ENCODE measurements at regions not wholly inside any gene's neighbourhood (a gene's known extent, or its start where the extent isn't known, plus 50 kb on each side); places are given as distances from the start of the nearest gene placed in this dataset.

DNA sequence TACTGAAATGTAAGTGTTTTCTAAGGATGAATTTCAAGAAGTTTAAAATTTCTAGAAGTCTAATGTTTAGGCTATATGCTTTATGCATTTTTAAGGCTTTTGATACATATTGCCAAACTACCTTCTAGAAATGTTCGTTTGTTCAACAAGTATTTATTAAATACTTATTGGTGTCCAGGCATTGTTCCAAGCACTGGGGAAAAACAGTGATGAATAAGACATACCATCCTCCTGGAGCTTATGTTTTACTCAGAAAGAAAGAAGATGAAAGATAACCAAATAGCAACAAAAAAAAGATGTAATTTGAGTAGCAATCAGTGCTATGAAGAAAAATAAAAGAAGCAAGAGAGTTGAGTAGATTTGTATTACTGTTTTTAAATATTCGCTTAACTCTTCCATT, 692.9 kb downstream of the SLC4A3 start:
- DNase-seq (ENCODE audit: low spot score) = no peak
- ChIA-PET POLR2A (no interaction called here), CTCF (no interaction called here)
- H3K9me3 Mint-ChIP-seq = 0 out of 2 replicates have a peak, but pooled peaks cover 5% of the 10 kb centered on the region
- H3K27me3 Mint-ChIP-seq (ENCODE audit: low read depth) = no peaks in the 10 kb centered on the region
- no peak overlapping the region for H3K4me3 Mint-ChIP-seq
- no peaks in the 10 kb centered on the region for H3K36me3 Mint-ChIP-seq
- H3K4me1 Mint-ChIP-seq = no peaks in the 10 kb centered on the region
- ATAC-seq = no peak
- no peak overlapping the region for H3K27ac Mint-ChIP-seq
- TF ChIP-seq, protein P1, sequence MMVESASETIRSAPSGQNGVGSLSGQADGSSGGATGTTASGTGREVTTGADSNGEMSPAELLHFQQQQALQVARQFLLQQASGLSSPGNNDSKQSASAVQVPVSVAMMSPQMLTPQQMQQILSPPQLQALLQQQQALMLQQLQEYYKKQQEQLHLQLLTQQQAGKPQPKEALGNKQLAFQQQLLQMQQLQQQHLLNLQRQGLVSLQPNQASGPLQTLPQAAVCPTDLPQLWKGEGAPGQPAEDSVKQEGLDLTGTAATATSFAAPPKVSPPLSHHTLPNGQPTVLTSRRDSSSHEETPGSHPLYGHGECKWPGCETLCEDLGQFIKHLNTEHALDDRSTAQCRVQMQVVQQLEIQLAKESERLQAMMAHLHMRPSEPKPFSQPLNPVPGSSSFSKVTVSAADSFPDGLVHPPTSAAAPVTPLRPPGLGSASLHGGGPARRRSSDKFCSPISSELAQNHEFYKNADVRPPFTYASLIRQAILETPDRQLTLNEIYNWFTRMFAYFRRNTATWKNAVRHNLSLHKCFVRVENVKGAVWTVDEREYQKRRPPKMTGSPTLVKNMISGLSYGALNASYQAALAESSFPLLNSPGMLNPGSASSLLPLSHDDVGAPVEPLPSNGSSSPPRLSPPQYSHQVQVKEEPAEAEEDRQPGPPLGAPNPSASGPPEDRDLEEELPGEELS (CRISPR knock-in tag; IDR thresholded peaks at IDR 0.05) = no peak
- TF ChIP-seq NFATC4 (CRISPR knock-in tag; IDR thresholded peaks at IDR 0.05) (no peak), RORB (CRISPR knock-in tag; IDR thresholded peaks at IDR 0.05) (no peak), CREM (CRISPR knock-in tag; IDR thresholded peaks at IDR 0.05) (no peak)
- TF ChIP-seq, protein P2, sequence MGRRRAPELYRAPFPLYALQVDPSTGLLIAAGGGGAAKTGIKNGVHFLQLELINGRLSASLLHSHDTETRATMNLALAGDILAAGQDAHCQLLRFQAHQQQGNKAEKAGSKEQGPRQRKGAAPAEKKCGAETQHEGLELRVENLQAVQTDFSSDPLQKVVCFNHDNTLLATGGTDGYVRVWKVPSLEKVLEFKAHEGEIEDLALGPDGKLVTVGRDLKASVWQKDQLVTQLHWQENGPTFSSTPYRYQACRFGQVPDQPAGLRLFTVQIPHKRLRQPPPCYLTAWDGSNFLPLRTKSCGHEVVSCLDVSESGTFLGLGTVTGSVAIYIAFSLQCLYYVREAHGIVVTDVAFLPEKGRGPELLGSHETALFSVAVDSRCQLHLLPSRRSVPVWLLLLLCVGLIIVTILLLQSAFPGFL (CRISPR knock-in tag; IDR thresholded peaks at IDR 0.05; ENCODE audit: borderline replicate concordance) = no peak

DNA sequence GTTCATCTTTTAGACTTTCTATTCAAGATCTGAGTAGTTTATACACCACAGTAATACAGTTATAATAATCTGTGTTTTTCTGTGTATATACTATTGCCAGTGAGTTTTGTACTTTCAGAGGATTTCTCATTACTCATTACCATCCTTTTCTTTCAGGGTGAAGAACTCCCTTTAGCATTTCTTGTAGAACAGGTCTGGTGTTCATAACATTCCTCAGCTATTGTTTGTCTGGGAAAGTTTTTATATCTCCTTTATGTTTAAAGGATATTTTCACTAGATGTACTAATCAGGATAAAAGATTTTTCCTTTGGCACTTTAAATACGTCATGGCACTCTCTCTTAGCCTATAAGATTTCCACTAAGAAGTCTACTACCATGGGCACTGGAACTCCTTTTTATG, 705.5 kb downstream of the SLC4A3 start:
- ChIA-PET CTCF (no interaction called here), POLR2A (no interaction called here)
- Mint-ChIP-seq H3K27me3 (ENCODE audit: low read depth) (no peaks in the 10 kb centered on the region), H3K4me1 (no peaks in the 10 kb centered on the region), H3K9me3 (peaks cover 46% of the 10 kb centered on the region), H3K36me3 (peaks cover 11% of the 10 kb centered on the region; the same call in 1 of the 2 replicates), H3K4me3 (no peak overlapping the region), H3K27ac (no peak overlapping the region)
- TF ChIP-seq ESRRA (CRISPR knock-in tag; IDR thresholded peaks at IDR 0.05; ENCODE audit: borderline replicate concordance) (no peak), TCF7 (CRISPR knock-in tag; IDR thresholded peaks at IDR 0.05; ENCODE audit: low read depth) (no peak), ZNF416 (CRISPR knock-in tag; IDR thresholded peaks at IDR 0.05) (no peak), ZNF263 (CRISPR knock-in tag; IDR thresholded peaks at IDR 0.05; ENCODE audit: low read depth) (no peak), MYBL2 (CRISPR knock-in tag; IDR thresholded peaks at IDR 0.05) (no peak), TEAD4 (CRISPR knock-in tag; IDR thresholded peaks at IDR 0.05) (no peak), GTF2I (CRISPR knock-in tag; conservative IDR thresholded peaks at IDR 0.05) (no peak), NFYB (CRISPR knock-in tag; conservative IDR thresholded peaks at IDR 0.05; ENCODE audit: low read depth) (no peak)
- TF ChIP-seq, protein P2 (CRISPR knock-in tag; IDR thresholded peaks at IDR 0.05; ENCODE audit: borderline replicate concordance) = no peak
- TF ChIP-seq, protein P3, sequence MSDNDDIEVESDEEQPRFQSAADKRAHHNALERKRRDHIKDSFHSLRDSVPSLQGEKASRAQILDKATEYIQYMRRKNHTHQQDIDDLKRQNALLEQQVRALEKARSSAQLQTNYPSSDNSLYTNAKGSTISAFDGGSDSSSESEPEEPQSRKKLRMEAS (CRISPR knock-in tag; IDR thresholded peaks at IDR 0.05) = no peak
- TF ChIP-seq, protein P1 (CRISPR knock-in tag; IDR thresholded peaks at IDR 0.05) = no peak
- TF ChIP-seq, protein P4, sequence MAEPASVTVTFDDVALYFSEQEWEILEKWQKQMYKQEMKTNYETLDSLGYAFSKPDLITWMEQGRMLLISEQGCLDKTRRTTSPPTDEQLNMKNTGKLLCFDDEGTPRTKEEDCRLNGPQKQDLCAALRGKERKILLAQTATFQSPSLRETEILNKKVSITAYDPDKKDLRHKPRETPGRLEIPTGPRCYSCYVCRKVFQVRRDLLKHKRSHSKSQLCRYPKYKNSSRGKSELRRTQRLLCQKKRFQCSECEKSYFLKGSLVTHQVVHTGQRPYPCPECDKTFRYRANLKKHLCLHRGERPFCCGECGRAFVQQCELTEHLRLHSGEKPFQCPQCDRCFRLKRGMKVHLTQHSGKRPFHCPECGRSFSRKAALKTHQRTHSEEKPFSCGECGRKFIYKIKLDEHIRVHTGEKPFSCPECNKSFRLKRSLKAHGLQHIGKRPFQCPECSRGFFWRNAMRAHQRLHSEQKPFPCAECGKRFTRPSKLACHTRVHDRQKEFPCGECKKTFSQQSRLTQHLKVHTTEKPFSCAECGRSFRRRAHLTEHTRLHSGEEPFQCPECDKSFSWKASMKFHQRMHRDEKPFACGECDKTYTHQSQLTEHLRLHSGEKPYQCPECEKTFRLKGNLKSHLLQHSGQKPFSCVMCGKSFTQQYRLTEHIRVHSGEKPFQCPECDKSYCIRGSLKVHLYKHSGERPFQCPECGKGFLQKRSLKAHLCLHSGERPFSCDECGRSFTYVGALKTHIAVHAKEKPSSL (CRISPR knock-in tag; conservative IDR thresholded peaks at IDR 0.05) = no peak
- TF ChIP-seq, protein P5, sequence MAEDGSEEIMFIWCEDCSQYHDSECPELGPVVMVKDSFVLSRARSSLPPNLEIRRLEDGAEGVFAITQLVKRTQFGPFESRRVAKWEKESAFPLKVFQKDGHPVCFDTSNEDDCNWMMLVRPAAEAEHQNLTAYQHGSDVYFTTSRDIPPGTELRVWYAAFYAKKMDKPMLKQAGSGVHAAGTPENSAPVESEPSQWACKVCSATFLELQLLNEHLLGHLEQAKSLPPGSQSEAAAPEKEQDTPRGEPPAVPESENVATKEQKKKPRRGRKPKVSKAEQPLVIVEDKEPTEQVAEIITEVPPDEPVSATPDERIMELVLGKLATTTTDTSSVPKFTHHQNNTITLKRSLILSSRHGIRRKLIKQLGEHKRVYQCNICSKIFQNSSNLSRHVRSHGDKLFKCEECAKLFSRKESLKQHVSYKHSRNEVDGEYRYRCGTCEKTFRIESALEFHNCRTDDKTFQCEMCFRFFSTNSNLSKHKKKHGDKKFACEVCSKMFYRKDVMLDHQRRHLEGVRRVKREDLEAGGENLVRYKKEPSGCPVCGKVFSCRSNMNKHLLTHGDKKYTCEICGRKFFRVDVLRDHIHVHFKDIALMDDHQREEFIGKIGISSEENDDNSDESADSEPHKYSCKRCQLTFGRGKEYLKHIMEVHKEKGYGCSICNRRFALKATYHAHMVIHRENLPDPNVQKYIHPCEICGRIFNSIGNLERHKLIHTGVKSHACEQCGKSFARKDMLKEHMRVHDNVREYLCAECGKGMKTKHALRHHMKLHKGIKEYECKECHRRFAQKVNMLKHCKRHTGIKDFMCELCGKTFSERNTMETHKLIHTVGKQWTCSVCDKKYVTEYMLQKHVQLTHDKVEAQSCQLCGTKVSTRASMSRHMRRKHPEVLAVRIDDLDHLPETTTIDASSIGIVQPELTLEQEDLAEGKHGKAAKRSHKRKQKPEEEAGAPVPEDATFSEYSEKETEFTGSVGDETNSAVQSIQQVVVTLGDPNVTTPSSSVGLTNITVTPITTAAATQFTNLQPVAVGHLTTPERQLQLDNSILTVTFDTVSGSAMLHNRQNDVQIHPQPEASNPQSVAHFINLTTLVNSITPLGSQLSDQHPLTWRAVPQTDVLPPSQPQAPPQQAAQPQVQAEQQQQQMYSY (CRISPR knock-in tag; IDR thresholded peaks at IDR 0.05) = no peak
- DNase-seq (ENCODE audit: low spot score) (no peak), ATAC-seq (no peak)

All from WTC11 (cell line).